ENCODE measurements at regions not wholly inside any gene's neighbourhood (a gene's known extent, or its start where the extent isn't known, plus 50 kb on each side); places are given as distances from the start of the nearest gene placed in this dataset.
"Not testable (repeated sequence)": the region's sequence is repeated elsewhere in the genome, so short reads cannot be mapped to it uniquely, and the experiment has no call there.

GRCh38 chr1:221965252-221965651 is 223.4 kb upstream of the DUSP10 start:
- no peak for DNase-seq (ENCODE audit: low read depth in 2 of 2)

DNA sequence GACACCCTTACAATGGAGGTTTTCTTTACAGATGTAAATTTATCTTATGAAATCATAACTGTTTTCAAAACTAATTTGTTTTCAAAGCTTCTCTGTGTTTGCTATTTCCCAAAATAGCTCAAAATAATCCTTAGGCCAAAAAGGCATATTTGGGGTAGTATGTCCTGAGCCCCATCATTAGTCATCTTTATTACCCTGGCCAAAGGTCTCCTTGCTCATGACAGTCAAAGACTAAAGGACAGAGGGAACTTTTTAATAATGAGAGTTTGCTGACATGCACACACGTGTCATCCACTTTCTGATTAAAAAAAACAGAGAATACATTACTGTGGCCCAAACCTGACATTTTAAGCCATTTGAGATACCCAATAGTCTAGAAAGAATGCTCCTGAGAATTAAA is 221.9 kb upstream of the DUSP10 start:
- DNase-seq (ENCODE audit: low read depth in 2 of 2) = no peak

- no peak for DNase-seq (ENCODE audit: low read depth in 2 of 2)
These were observed 220.5 kb upstream of the DUSP10 start for GRCh38 chr1:221962385-221962784.

GRCh38 chr1:221961532-221962292 is 219.8 kb upstream of the DUSP10 start:
- no peak for DNase-seq (ENCODE audit: low read depth in 2 of 2)

DNA sequence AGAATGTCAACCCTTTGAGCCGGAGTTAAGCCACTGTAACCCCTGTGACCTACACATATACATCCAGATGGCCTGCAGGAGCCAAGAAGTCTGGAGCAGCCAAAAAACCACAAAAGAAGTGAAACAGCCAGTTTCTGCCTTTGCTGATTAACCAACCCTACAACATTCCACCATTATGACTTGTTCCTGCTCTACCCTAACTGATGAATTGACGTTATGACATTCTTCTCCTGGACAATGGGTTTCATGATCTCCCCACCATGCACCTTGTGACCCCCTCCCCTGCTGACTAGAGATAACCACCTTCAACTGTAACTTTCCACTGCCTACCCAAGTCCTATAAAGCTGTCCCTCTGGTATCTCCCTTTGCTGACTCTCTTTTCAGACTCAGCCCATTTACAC is 216.3 kb upstream of the DUSP10 start:
- DNase-seq (ENCODE audit: low read depth in 2 of 2) = not testable (repeated sequence)

DNA sequence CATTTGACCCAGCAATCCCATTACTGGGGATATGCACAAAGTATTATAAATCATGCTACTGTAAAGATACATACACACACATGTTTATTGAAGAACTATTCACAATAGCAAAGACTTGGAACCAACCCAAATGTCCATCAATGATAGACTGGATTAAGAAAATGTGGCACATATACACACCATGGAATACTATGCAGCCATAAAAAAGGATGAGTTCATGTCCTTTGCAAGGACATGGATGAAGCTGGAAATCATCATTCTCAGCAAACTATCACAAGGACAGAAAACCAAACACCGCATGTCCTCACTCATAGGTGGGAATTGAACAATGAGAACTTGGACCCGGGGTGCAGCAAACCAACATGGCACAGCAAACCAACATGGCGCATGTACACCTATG is 215.5 kb upstream of the DUSP10 start:
- not testable (repeated sequence) for DNase-seq (ENCODE audit: low read depth in 2 of 2)

- no peak for DNase-seq (ENCODE audit: low read depth in 2 of 2)
These were observed 208.1 kb upstream of the DUSP10 start for GRCh38 chr1:221949996-221950395.

GRCh38 chr1:221948459-221948858 is 206.6 kb upstream of the DUSP10 start:
- DNase-seq (ENCODE audit: low read depth in 2 of 2) = no peak

- no peak for DNase-seq (ENCODE audit: low read depth in 2 of 2)
These were observed 205.8 kb upstream of the DUSP10 start for GRCh38 chr1:221947731-221948130.

DNA sequence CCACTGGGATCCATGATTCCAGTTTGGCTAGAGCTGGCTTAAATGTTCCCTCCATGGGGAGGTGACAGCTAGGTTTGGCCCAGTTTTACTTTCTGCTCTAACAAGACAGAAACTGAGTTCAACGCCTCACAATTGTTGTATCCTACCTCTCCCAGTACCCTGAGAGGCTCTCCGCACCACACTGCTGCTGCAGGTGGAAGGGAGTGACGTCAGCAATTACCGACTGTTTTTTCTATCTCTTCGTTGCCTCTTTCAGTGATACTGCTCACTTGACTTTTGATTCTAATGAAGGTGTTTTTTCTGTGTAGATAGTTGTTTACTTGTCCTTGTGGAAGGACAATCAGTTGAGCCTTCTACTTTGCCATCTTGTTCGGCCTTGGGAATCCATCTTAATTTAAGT is 204.9 kb upstream of the DUSP10 start:
- no peak for DNase-seq (ENCODE audit: low read depth in 2 of 2)

GRCh38 chr1:221945669-221946068 is 203.8 kb upstream of the DUSP10 start:
- no peak for DNase-seq (ENCODE audit: low read depth in 2 of 2)

DNA sequence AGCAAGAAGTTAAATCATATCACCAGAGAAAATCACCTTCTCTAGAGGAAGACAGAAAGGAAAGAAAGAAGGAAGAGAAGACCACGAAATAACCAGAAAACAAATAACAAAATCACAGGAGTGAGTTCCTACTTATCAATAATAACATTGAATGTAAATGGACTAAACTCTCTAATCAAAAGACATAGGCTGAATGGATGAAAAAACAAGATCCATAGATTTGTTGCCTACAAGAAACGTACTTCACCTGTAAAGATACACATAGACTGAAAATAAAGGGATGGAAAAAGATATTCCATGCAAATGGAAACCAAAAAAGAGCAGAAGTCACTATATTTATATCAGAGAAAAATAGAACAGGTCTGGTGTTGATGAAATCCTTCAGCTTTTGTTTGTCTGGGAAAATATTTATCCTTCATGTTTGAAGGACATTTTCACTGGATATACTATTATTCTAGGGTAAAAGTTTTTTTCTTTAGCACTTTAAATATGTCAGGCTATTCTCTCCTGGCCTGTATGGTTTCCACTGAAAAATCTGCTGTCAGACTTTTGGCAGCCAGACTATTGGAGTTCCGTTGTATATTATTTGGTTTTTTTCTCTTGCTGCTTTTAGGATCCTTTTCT is 202.5 kb upstream of the DUSP10 start:
- DNase-seq (ENCODE audit: low read depth in 2 of 2) = no peak

GRCh38 chr1:221940631-221941030 is 198.7 kb upstream of the DUSP10 start:
- DNase-seq (ENCODE audit: low read depth in 2 of 2) = no peak

- DNase-seq (ENCODE audit: low read depth in 2 of 2) = no peak
These were observed 197.7 kb upstream of the DUSP10 start for GRCh38 chr1:221939607-221940006.

DNA sequence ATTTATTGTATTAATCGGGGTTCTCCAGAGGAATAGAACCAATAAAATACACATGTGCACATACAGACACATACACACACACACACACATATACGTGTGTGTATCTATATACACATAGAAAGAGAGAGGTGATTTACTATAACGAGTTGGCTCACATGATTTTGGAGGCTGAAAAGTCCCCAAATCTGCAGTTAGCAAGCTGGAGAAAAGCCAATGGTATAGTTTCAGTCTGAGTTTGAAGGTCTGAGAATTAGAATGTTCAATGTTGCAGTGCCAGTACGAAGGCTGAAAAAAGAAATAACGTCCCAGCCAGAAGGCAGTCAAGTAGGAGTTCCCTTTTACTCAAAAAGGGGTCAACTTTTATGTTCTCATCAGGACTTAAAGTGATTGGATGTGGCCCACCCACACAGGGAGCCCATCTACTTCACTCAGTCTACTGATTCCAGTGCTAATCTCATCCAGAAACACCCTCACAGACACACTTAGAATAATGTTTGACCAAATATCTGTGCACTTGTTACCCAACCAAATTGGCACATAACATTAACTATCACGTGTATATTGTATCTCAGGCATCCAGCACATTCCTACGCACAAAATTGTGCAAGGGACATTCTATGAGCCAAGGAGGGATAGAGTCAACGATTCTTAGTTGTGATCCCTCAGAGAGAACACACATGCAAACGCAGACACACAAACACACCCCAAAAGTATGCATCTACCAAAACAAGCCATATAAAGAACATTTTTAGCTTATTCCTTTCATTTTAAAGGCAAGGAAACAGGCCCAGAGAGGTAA is 195.5 kb upstream of the DUSP10 start:
- no peak for DNase-seq (ENCODE audit: low read depth in 2 of 2)

DNA sequence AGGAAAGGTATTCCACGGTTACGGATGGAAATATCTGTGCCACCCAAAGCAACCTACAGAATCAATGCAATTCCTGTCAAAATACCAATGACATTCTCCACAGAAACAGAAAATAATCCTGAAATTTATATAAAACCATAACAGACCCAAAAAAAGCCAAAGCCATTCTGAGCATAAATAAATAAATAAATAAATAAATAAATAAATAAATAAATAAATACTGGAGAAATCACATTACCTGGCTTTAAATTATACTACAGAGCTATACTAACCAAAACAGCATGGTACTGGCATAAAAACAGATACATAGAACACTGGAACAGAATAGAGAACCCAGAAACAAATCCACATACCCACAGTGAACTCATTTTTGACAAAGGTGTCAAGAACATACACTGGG is 191.9 kb upstream of the DUSP10 start:
- DNase-seq (ENCODE audit: low read depth in 2 of 2) = no peak

GRCh38 chr1:221926441-221926840 is 184.6 kb upstream of the DUSP10 start:
- no peak for DNase-seq (ENCODE audit: low read depth in 2 of 2)

- no peak for DNase-seq (ENCODE audit: low read depth in 2 of 2)
These were observed 184.1 kb upstream of the DUSP10 start for GRCh38 chr1:221925947-221926346.

GRCh38 chr1:221923929-221924598 is 182.2 kb upstream of the DUSP10 start:
- DNase-seq (ENCODE audit: low read depth in 2 of 2) = peak; percentile 34 to 42

DNA sequence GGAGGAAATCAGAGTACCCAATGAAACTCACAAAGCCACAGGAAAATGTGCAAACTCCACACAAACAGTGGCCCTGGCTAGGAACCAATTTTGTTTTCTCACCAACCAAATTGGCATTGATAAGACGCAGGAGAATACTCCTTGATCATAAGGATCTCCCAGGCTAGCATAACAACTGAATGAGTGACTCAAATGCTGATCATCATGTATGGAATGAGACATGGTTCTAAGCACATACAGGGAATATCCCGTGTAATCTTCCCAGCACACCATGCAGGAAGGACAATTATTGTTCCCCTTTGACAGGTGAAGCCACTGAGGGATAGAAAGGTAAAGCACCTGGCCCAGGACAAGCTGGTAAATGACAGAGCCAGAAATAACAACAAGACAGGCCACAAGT is 180.0 kb upstream of the DUSP10 start:
- DNase-seq (ENCODE audit: low read depth in 2 of 2) = no peak

- DNase-seq (ENCODE audit: low read depth in 2 of 2) = no peak
These were observed 177.9 kb upstream of the DUSP10 start for GRCh38 chr1:221919743-221920142.

GRCh38 chr1:221919341-221919740 is 177.5 kb upstream of the DUSP10 start:
- DNase-seq (ENCODE audit: low read depth in 2 of 2) = no peak

All from fibroblast of skin of left quadriceps (primary cell).